HCT116 (cell line): ENCODE measurements at regions not wholly inside any gene's neighbourhood (a gene's known extent, or its start where the extent isn't known, plus 50 kb on each side); places are given as distances from the start of the nearest gene placed in this dataset.

Experiments used
- ATAC-seq: fragments of 200-7000 bp; cut with Tn5 transposase; 2 replicates; pipeline ENCODE4 v1.9.1; 2020; ENCODE audit warnings: mild to moderate bottlenecking, moderate library complexity
- BruUV-seq: library from RNA; stranded (reverse); fragments of 400-500 nt; replicated peaks from 2 replicates; lab custom pipeline; 2021; lab: Mats Ljungman, UMichigan
- CTCF ChIA-PET: fragments of 300-600 bp; sonication (Branson Sonifier 250); formaldehyde crosslinking; loops from one replicate; lab custom pipeline; 2021; ENCODE audit warnings: antibody characterized with exemption; lab: Charles Lee
- POLR2A ChIA-PET: fragments of 300-600, 350-600 bp; sonication (Branson Sonifier 250); formaldehyde crosslinking; loops from one replicate; lab custom pipeline; 2021; ENCODE audit warnings: antibody characterized with exemption; lab: Charles Lee
- RAD21 ChIA-PET, 2 experiments: fragments of 300-600 bp; sonication (Branson Sonifier 250); formaldehyde crosslinking; loops; one replicate each; lab custom pipeline; 2023; ENCODE audit warnings: low total read pairs in 2 of 2; ENCODE audit not compliant: uncharacterized antibody in 2 of 2, unreplicated experiment in 2 of 2, low non-redundant PET in 1 of 2; lab: Charles Lee
- DNase-seq: peaks from one replicate; pipeline ENCODE4 v3.0.0-alpha.2; 2010; ENCODE audit warnings: low read depth, low spot score
- H2AFZ ChIP-seq: fragments of 200-600 bp; shearing (Covaris generic), sonication (generic); 2 replicates; pipeline ENCODE4 v1.6.1; 2017; ENCODE audit warnings: low read depth, mixed run types, mixed read lengths, antibody characterized with exemption, low read length; ENCODE audit not compliant: poor library complexity, severe bottlenecking
- H3K27ac ChIP-seq: 2 replicates; pipeline ENCODE4 v1.5.1; 2012; ENCODE audit warnings: low read depth, low read length
- H3K27me3 ChIP-seq: fragments of 200-600 bp; sonication (generic); 2 replicates; pipeline ENCODE4 v1.6.1; 2016; ENCODE audit warnings: mixed run types, low read length, mixed read lengths; ENCODE audit not compliant: insufficient read depth
- H3K36me3 ChIP-seq, 2 experiments: fragments of 200-500 bp in 1 of 2; fragments of 200-600 bp in 1 of 2; sonication (Bioruptor generic) in 1 of 2; sonication (generic) in 1 of 2; 2 replicates each; pipeline versions ENCODE4 v1.5.1 to v1.6.1; 2014 to 2016; ENCODE audit warnings: low read length in 2 of 2, inconsistent platforms in 1 of 2, mixed read lengths in 1 of 2, mixed run types in 1 of 2; ENCODE audit not compliant: insufficient read depth in 2 of 2, control insufficient read depth in 1 of 2
- H3K4me1 ChIP-seq, 2 experiments: fragments of 200-600 bp in 1 of 2; sonication (generic) in 1 of 2; 2 replicates each; pipeline versions ENCODE4 v1.5.1 to v1.6.1; 2012 to 2017; ENCODE audit warnings: low read length in 2 of 2, inconsistent platforms in 1 of 2, mild to moderate bottlenecking in 1 of 2, mixed read lengths in 1 of 2, mixed run types in 1 of 2, moderate library complexity in 1 of 2; ENCODE audit not compliant: insufficient read depth in 2 of 2, control insufficient read depth in 1 of 2
- H3K4me2 ChIP-seq: fragments of 200-600 bp; sonication (generic); 2 replicates; pipeline ENCODE4 v1.6.1; 2017; ENCODE audit warnings: mixed run types, low read length, mixed read lengths
- H3K4me3 ChIP-seq, 2 experiments: fragments of 200-600 bp in 1 of 2; sonication (generic) in 1 of 2; replicated peaks in 1 of 2; 2 replicates each; pipeline ENCODE4 v1.5.1; 2011 to 2016; ENCODE audit warnings: low read length in 2 of 2, control low read depth in 1 of 2, low read depth in 1 of 2, mild to moderate bottlenecking in 1 of 2, mixed read lengths in 1 of 2, mixed run types in 1 of 2
- H3K79me2 ChIP-seq: fragments of 200-600 bp; sonication (generic); 2 replicates; pipeline ENCODE4 v1.6.1; 2017; ENCODE audit warnings: mild to moderate bottlenecking, mixed run types, low read length, moderate library complexity, mixed read lengths; ENCODE audit not compliant: insufficient read depth
- H3K9ac ChIP-seq: fragments of 200-600 bp; sonication (generic); 2 replicates; pipeline ENCODE4 v1.6.1; 2016; ENCODE audit warnings: low read length, mixed read lengths
- H3K9me2 ChIP-seq: fragments of 200-600 bp; sonication (generic), shearing (Covaris generic); 2 replicates; pipeline ENCODE4 v1.6.1; 2017; ENCODE audit warnings: mixed run types, mild to moderate bottlenecking, moderate library complexity; ENCODE audit not compliant: insufficient read depth
- H3K9me3 ChIP-seq, 2 experiments: fragments of 200-500 bp in 1 of 2; fragments of 200-600 bp in 1 of 2; sonication (Bioruptor generic) in 1 of 2; sonication (generic) in 1 of 2; 2 replicates each; pipeline ENCODE4 v1.6.1; 2014 to 2017; ENCODE audit warnings: low read length in 2 of 2, mixed read lengths in 2 of 2, inconsistent platforms in 1 of 2, low read depth in 1 of 2, mild to moderate bottlenecking in 1 of 2, mixed run types in 1 of 2, moderate library complexity in 1 of 2; ENCODE audit not compliant: control insufficient read depth in 1 of 2, insufficient read depth in 1 of 2
- H4K20me1 ChIP-seq: fragments of 200-600 bp; sonication (generic), shearing (Covaris generic); 2 replicates; pipeline ENCODE4 v1.6.1; 2017; ENCODE audit warnings: mixed run types, mild to moderate bottlenecking, moderate library complexity; ENCODE audit not compliant: insufficient read depth
- ATF3 ChIP-seq: IDR thresholded peaks from 2 replicates; pipeline ENCODE4 v1.6.1; 2012
- CBX3 ChIP-seq: IDR thresholded peaks from 2 replicates; pipeline ENCODE4 v1.6.1; 2012; ENCODE audit warnings: low read depth
- CTCF ChIP-seq, 3 experiments: fragments of 200-600 bp in 1 of 3; sonication (generic) in 1 of 3; IDR thresholded peaks in 2 of 3; conservative IDR thresholded peaks in 1 of 3; 2 replicates each; pipeline ENCODE4 v1.5.1; 2012 to 2017; ENCODE audit warnings: low read depth in 2 of 3, low read length in 2 of 3, antibody characterized with exemption in 1 of 3, borderline replicate concordance in 1 of 3, control low read depth in 1 of 3, mild to moderate bottlenecking in 1 of 3, mixed read lengths in 1 of 3, mixed run types in 1 of 3, moderate library complexity in 1 of 3; ENCODE audit not compliant: insufficient read depth in 1 of 3
- EGR1 ChIP-seq: IDR thresholded peaks from 2 replicates; pipeline ENCODE4 v1.6.1; 2012; ENCODE audit warnings: low read depth
- EZH2phosphoT487 ChIP-seq: fragments of 200-600 bp; IDR thresholded peaks from 2 replicates; pipeline ENCODE4 v1.6.1; 2018; ENCODE audit warnings: antibody characterized with exemption, borderline replicate concordance
- FOSL1 ChIP-seq: IDR thresholded peaks from 2 replicates; pipeline ENCODE4 v1.6.1; 2012; ENCODE audit warnings: low read depth
- SIN3A ChIP-seq: IDR thresholded peaks from 2 replicates; pipeline ENCODE4 v1.6.1; 2012; ENCODE audit warnings: low read depth
- SRF ChIP-seq: IDR thresholded peaks from 2 replicates; pipeline ENCODE4 v1.6.1; 2012; ENCODE audit warnings: low read depth
- TCF7L2 ChIP-seq: IDR thresholded peaks from 2 replicates; pipeline ENCODE4 v1.7.0; 2011; ENCODE audit warnings: borderline replicate concordance, inconsistent platforms; ENCODE audit not compliant: insufficient read depth, insufficient read length; ENCODE audit errors: extremely low read depth
- ZBTB33 ChIP-seq: IDR thresholded peaks from 2 replicates; pipeline ENCODE4 v1.6.1; 2011; ENCODE audit warnings: mild to moderate bottlenecking, low read length, moderate library complexity; ENCODE audit not compliant: insufficient replicate concordance; ENCODE audit errors: extremely low read depth
- ZFX ChIP-seq: fragments of 450-650 bp; IDR thresholded peaks from 2 replicates; pipeline ENCODE4 v1.6.1; 2017
- ZNF274 ChIP-seq: fragments of 200-500 bp; sonication (Bioruptor generic); IDR thresholded peaks from 2 replicates; pipeline ENCODE4 v1.6.1; 2014; ENCODE audit warnings: mild to moderate bottlenecking, low read depth, low read length, inconsistent platforms
- intact Hi-C: fragments of 100-400 bp; cut with micrococcal nuclease; formaldehyde crosslinking; loops from 2 replicates; pipeline ENCODE4 v1.10.0; 2022

GRCh38 chr17:77459018-77459755, 318.4 kb downstream of the SEC14L1 start:
- DNase-seq: no peak
- Histone ChIP-seq H3K4me2 (no peak overlapping the region), H3K27me3 (no peaks in the 10 kb centered on the region), H3K79me2 (peaks cover 61% of the 10 kb centered on the region; the same call in 1 of the 2 replicates), H3K4me1 (peaks cover 0 to 10% of the 10 kb centered on the region in 2 experiments; a peak in 1 of 4 replicates), H4K20me1 (no peaks in the 10 kb centered on the region), H3K4me3 (no peak overlapping the region), H3K9me2 (no peaks in the 10 kb centered on the region), H2AFZ (no peak overlapping the region), H3K9ac (no peak overlapping the region), H3K27ac (no peak overlapping the region), H3K9me3 (no peaks in the 10 kb centered on the region), H3K36me3 (no peaks in the 10 kb centered on the region)
- POLR2A ChIA-PET: no interaction called here
- RAD21 ChIA-PET: no interaction called here
- CTCF ChIA-PET: no interaction called here
- ATAC-seq: no peak
- no peak for TF ChIP-seq ATF3
- BruUV-seq: no TSS peak
- intact Hi-C loops: no loop called here

GRCh38 chr17:77460514-77461046, 319.8 kb downstream of the SEC14L1 start:
- Histone ChIP-seq H3K4me3 (no peak overlapping the region), H3K4me1 (peaks cover 0 to 10% of the 10 kb centered on the region in 2 experiments; a peak in 1 of 4 replicates), H4K20me1 (no peaks in the 10 kb centered on the region), H3K36me3 (no peaks in the 10 kb centered on the region), H3K27me3 (no peaks in the 10 kb centered on the region), H3K79me2 (peaks cover 59% of the 10 kb centered on the region), H3K4me2 (no peak overlapping the region), H3K9me2 (no peaks in the 10 kb centered on the region), H3K27ac (no peak overlapping the region), H3K9me3 (no peaks in the 10 kb centered on the region), H3K9ac (no peak overlapping the region), H2AFZ (no peak overlapping the region)
- ChIA-PET CTCF (no interaction called here), RAD21 (no interaction called here), POLR2A (no interaction called here)
- no peak for DNase-seq
- BruUV-seq: no TSS peak
- ATAC-seq: no peak
- intact Hi-C loops: no loop called here
- TF ChIP-seq ZFX: no peak
- TF ChIP-seq SRF: no peak
- TF ChIP-seq FOSL1: no peak
- TF ChIP-seq SIN3A: no peak
- TF ChIP-seq EGR1: no peak
- TF ChIP-seq EZH2phosphoT487: no peak
- no peak for TF ChIP-seq CBX3
- TF ChIP-seq CTCF (IDR thresholded peaks at IDR 0.05 in 2 of 3, conservative IDR thresholded peaks at IDR 0.05 in 1 of 3; ENCODE audit: borderline replicate concordance in 1 of 3, insufficient read depth in 1 of 3, low read depth in 2 of 3, low read length in 2 of 3): no peak
- TF ChIP-seq ZBTB33: no peak
- TF ChIP-seq ZNF274: no peak
- no peak for TF ChIP-seq TCF7L2
- no peak for TF ChIP-seq ATF3
